VCaP (cell line): ENCODE measurements at regions not wholly inside any gene's neighbourhood (a gene's known extent, or its start where the extent isn't known, plus 50 kb on each side); places are given as distances from the start of the nearest gene placed in this dataset.

ENCODE experiments used
- H3K27ac ChIP-seq: fragments of 450-650 bp; 2 replicates; pipeline ENCODE4 v1.5.1; 2017
- CTCF ChIP-seq: fragments of 450-650 bp; conservative IDR thresholded peaks from 2 replicates; pipeline ENCODE4 v1.5.1; 2017; ENCODE audit warnings: mild to moderate bottlenecking, moderate library complexity

GRCh38 chr2:156897548-156897947 lies 360.0 kb upstream of the GALNT5 start:
- TF ChIP-seq CTCF: no peak
- H3K27ac ChIP-seq: no peak overlapping the region

GRCh38 chr2:156901373-156902031 lies 356.0 kb upstream of the GALNT5 start:
- no peak for TF ChIP-seq CTCF
- no peak overlapping the region for H3K27ac ChIP-seq

- H3K27ac ChIP-seq: no peak overlapping the region
These were observed 354.2 kb upstream of the GALNT5 start for GRCh38 chr2:156903335-156903734.

GRCh38 chr2:156907806-156908205 lies 349.7 kb upstream of the GALNT5 start:
- H3K27ac ChIP-seq: no peak overlapping the region
- no peak for TF ChIP-seq CTCF

More at GRCh38 chr2:156903335-156903734, 354.2 kb upstream of the GALNT5 start:
- TF ChIP-seq CTCF: no peak

- H3K27ac ChIP-seq: no peak overlapping the region
- TF ChIP-seq CTCF: no peak
These were observed 348.7 kb upstream of the GALNT5 start for GRCh38 chr2:156908825-156909224.

- no peak overlapping the region for H3K27ac ChIP-seq
- TF ChIP-seq CTCF: no peak
These were observed 347.5 kb upstream of the GALNT5 start for GRCh38 chr2:156909983-156910382.

- no peak overlapping the region for H3K27ac ChIP-seq
- TF ChIP-seq CTCF: no peak
These were observed 342.2 kb upstream of the GALNT5 start for GRCh38 chr2:156915332-156915731.
